B cell (primary cell): ENCODE measurements at regions not wholly inside any gene's neighbourhood (a gene's known extent, or its start where the extent isn't known, plus 50 kb on each side); places are given as distances from the start of the nearest gene placed in this dataset.

Experiments
- ATAC-seq: fragments of 200-7000 bp; cut with Tn5 transposase; one replicate; pipeline ENCODE4 v1.10.0; 2021; ENCODE audit warnings: low read depth, mild to moderate bottlenecking, moderate number of reproducible peaks, moderate library complexity
- CTCF ChIA-PET: fragments of 350-600 bp; sonication (Branson Sonifier 250); formaldehyde crosslinking; loops from one replicate; lab custom pipeline; 2021; ENCODE audit warnings: antibody characterized with exemption, inconsistent platforms; lab: Charles Lee
- POLR2A ChIA-PET: fragments of 350-600 bp; sonication (Branson Sonifier 250); formaldehyde crosslinking; loops from one replicate; lab custom pipeline; 2021; ENCODE audit warnings: antibody characterized with exemption; lab: Charles Lee
- DNase-seq: peaks from one replicate; pipeline ENCODE4 v3.0.0; 2013
- H2AFZ ChIP-seq: 2 replicates; pipeline ENCODE4 v1.6.1; 2012; ENCODE audit warnings: mild to moderate bottlenecking, low read depth, low read length; ENCODE audit not compliant: insufficient read depth, poor library complexity, severe bottlenecking
- H3K27ac ChIP-seq, 2 donors: 1 replicate in 1 of 2; 2 replicates in 1 of 2; pipeline ENCODE4 v1.5.1; 2012 to 2013; ENCODE audit warnings: low read length in 2 of 2, mild to moderate bottlenecking in 2 of 2, moderate library complexity in 1 of 2
- H3K27me3 ChIP-seq, 4 experiments: fragments of 200-600 bp in 1 of 4; sonication (generic) in 1 of 4; replicated peaks in 1 of 4; 1 replicate in 2 of 4; 2 replicates in 2 of 4; pipeline versions ENCODE4 v1.6.1 to v1.7.0; 2013 to 2016; ENCODE audit warnings: low read length in 3 of 4, mild to moderate bottlenecking in 2 of 4, mixed read lengths in 1 of 4, moderate library complexity in 1 of 4; ENCODE audit not compliant: insufficient read depth in 4 of 4, control insufficient read depth in 3 of 4; ENCODE audit errors: control extremely low read depth in 1 of 4
- H3K36me3 ChIP-seq, 2 experiments: replicated peaks in 1 of 2; 1 replicate in 1 of 2; 2 replicates in 1 of 2; pipeline versions ENCODE4 v1.6.1 to v1.7.1; 2013; ENCODE audit warnings: low read length in 1 of 2; ENCODE audit not compliant: insufficient read depth in 2 of 2, control insufficient read depth in 1 of 2; ENCODE audit errors: control extremely low read depth in 1 of 2, extremely low read depth in 1 of 2
- H3K4me1 ChIP-seq, 2 donors: fragments of 200-600 bp in 1 of 2; sonication (generic) in 1 of 2; 1 replicate in 1 of 2; 2 replicates in 1 of 2; pipeline versions ENCODE4 v1.5.1 to v1.6.1; 2013 to 2017; ENCODE audit warnings: low read length in 2 of 2; ENCODE audit not compliant: control insufficient read depth in 2 of 2, insufficient read depth in 2 of 2
- H3K4me2 ChIP-seq: replicated peaks from 2 replicates; pipeline ENCODE3; 2012; ENCODE audit warnings: mild to moderate bottlenecking, low read depth, low read length; ENCODE audit not compliant: poor library complexity, severe bottlenecking
- H3K4me3 ChIP-seq, 5 experiments: fragments of 200-600 bp in 1 of 5; sonication (generic) in 1 of 5; 1 replicate in 3 of 5; 2 replicates in 2 of 5; pipeline versions ENCODE4 v1.5.1 to v1.7.0; 2011 to 2016; ENCODE audit warnings: low read length in 4 of 5, mild to moderate bottlenecking in 4 of 5, low read depth in 2 of 5, control low read depth in 1 of 5, moderate library complexity in 1 of 5; ENCODE audit not compliant: insufficient read depth in 1 of 5; ENCODE audit errors: control extremely low read depth in 1 of 5, extremely low read depth in 1 of 5
- H3K79me2 ChIP-seq: fragments of 200-600 bp; sonication (generic); one replicate; pipeline ENCODE4 v1.6.0; 2016; ENCODE audit warnings: low read length; ENCODE audit not compliant: control insufficient read depth, insufficient read depth
- H3K9ac ChIP-seq: fragments of 200-600 bp; sonication (generic); 2 replicates; pipeline ENCODE4 v1.6.1; 2017; ENCODE audit warnings: mild to moderate bottlenecking, low read length, moderate library complexity
- H3K9me3 ChIP-seq, 3 donors: one replicate each; pipeline versions ENCODE4 v1.6.1 to v1.7.1; 2013; ENCODE audit warnings: low read length in 2 of 3; ENCODE audit not compliant: control insufficient read depth in 2 of 3, insufficient read depth in 1 of 3; ENCODE audit errors: control extremely low read depth in 1 of 3
- H4K20me1 ChIP-seq: 2 replicates; pipeline ENCODE4 v1.6.0; 2012; ENCODE audit warnings: mild to moderate bottlenecking, low read length; ENCODE audit not compliant: insufficient read depth, control insufficient read depth, poor library complexity, severe bottlenecking
- H3K27ac Mint-ChIP-seq: one replicate; pipeline ENCODE4 v1.8.0; 2021; ENCODE audit warnings: mixed read lengths
- H3K27me3 Mint-ChIP-seq: one replicate; pipeline ENCODE4 v1.8.0; 2021; ENCODE audit warnings: mixed read lengths
- H3K4me1 Mint-ChIP-seq: one replicate; pipeline ENCODE4 v1.8.0; 2021; ENCODE audit warnings: mixed read lengths
- H3K4me3 Mint-ChIP-seq: one replicate; pipeline ENCODE4 v1.8.0; 2021; ENCODE audit warnings: mixed read lengths
- H3K9me3 Mint-ChIP-seq: one replicate; pipeline ENCODE4 v1.8.0; 2022; ENCODE audit warnings: mixed read lengths; ENCODE audit not compliant: insufficient read depth
- EZH2 ChIP-seq: IDR thresholded peaks from 2 replicates; pipeline ENCODE4 v1.6.1; 2012; ENCODE audit warnings: borderline replicate concordance, low read depth, mild to moderate bottlenecking, moderate library complexity, low read length; ENCODE audit not compliant: insufficient read depth, poor library complexity, severe bottlenecking
- WGBS: methylation state at CpG from one replicate; pipeline ENCODE4 v1.1.5; 2013; ENCODE audit warnings: missing lambda C conversion rate; ENCODE audit not compliant: insufficient coverage; 5-methylcytosine and 5-hydroxymethylcytosine counted together
- intact Hi-C: fragments of 100-400 bp; cut with micrococcal nuclease; formaldehyde crosslinking; loops from one replicate; pipeline ENCODE4 v1.10.0; 2022
- TF ChIP-seq, protein P1 (sequence below): fragments of 200-600 bp; IDR thresholded peaks from one replicate; pipeline ENCODE4 v1.8.0; 2022; ENCODE audit warnings: antibody characterized with exemption, mild to moderate bottlenecking

GRCh38 chr2:20526160-20526559, 79.3 kb downstream of the RHOB start:
- WGBS: no CpG with 5 or more reads among the region's 3 CpGs
- DNase-seq (no peak), ATAC-seq (no peak)
- no peak overlapping the region for H3K4me3 Mint-ChIP-seq
- Histone ChIP-seq H3K9me3 (no peaks in the 10 kb centered on the region), H3K4me3 (no peak overlapping the region), H4K20me1 (no peaks in the 10 kb centered on the region), H2AFZ (peak overlapping the region; percentile 5), H3K9ac (no peak overlapping the region), H3K79me2 (no peaks in the 10 kb centered on the region), H3K4me2 (no peak overlapping the region), H3K27me3 (peaks cover 0 to 9% (median 0%) of the 10 kb centered on the region in 4 experiments), H3K36me3 (no peaks in the 10 kb centered on the region), H3K27ac (no peak overlapping the region), H3K4me1 (peaks cover 15 to 17% of the 10 kb centered on the region in 2 donors)
- TF ChIP-seq, protein P1, sequence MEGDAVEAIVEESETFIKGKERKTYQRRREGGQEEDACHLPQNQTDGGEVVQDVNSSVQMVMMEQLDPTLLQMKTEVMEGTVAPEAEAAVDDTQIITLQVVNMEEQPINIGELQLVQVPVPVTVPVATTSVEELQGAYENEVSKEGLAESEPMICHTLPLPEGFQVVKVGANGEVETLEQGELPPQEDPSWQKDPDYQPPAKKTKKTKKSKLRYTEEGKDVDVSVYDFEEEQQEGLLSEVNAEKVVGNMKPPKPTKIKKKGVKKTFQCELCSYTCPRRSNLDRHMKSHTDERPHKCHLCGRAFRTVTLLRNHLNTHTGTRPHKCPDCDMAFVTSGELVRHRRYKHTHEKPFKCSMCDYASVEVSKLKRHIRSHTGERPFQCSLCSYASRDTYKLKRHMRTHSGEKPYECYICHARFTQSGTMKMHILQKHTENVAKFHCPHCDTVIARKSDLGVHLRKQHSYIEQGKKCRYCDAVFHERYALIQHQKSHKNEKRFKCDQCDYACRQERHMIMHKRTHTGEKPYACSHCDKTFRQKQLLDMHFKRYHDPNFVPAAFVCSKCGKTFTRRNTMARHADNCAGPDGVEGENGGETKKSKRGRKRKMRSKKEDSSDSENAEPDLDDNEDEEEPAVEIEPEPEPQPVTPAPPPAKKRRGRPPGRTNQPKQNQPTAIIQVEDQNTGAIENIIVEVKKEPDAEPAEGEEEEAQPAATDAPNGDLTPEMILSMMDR: no peak
- TF ChIP-seq EZH2: no peak
- no peak overlapping the region for H3K27ac Mint-ChIP-seq
- peaks cover 28% of the 10 kb centered on the region for H3K4me1 Mint-ChIP-seq
- intact Hi-C loops: no loop called here
- H3K9me3 Mint-ChIP-seq: no peaks in the 10 kb centered on the region
- H3K27me3 Mint-ChIP-seq: peaks cover 7% of the 10 kb centered on the region
- POLR2A ChIA-PET: interaction anchor here (3.6 kb wide), 1 partner anchor 79 kb away, joined by 19 read pairs; the partner anchor contains the start of gene RHOB
- CTCF ChIA-PET: interaction anchor here (1.3 to 1.7 kb wide), 2 partner anchors 115 kb away, joined by 4 to 7 read pairs; no protein-coding TSS in a partner anchor

- Histone ChIP-seq H4K20me1 (no peaks in the 10 kb centered on the region), H3K79me2 (no peaks in the 10 kb centered on the region), H3K27me3 (peaks cover 0 to 9% (median 0%) of the 10 kb centered on the region in 4 experiments), H3K9me3 (no peaks in the 10 kb centered on the region), H2AFZ (peak overlapping the region; percentile 5), H3K36me3 (no peaks in the 10 kb centered on the region), H3K4me2 (no peak overlapping the region), H3K4me1 (peaks cover 15 to 17% of the 10 kb centered on the region in 2 donors), H3K4me3 (no peak overlapping the region), H3K27ac (no peak overlapping the region), H3K9ac (no peak overlapping the region)
- H3K27me3 Mint-ChIP-seq: peaks cover 7% of the 10 kb centered on the region
- intact Hi-C loops: no loop called here
- no peak for DNase-seq
- CTCF ChIA-PET: no interaction called here
- 16% methylated on average over 3 of the region's 5 CpGs for WGBS
- H3K4me3 Mint-ChIP-seq: no peak overlapping the region
- ATAC-seq: no peak
- H3K9me3 Mint-ChIP-seq: no peaks in the 10 kb centered on the region
- peaks cover 28% of the 10 kb centered on the region for H3K4me1 Mint-ChIP-seq
- TF ChIP-seq, protein P1: no peak
- no peak for TF ChIP-seq EZH2
- POLR2A ChIA-PET: no interaction called here
- no peak overlapping the region for H3K27ac Mint-ChIP-seq
Measured at GRCh38 chr2:20526708-20527107, 79.8 kb downstream of the RHOB start.
